OCI-LY1 (cell line): ENCODE measurements at regions not wholly inside any gene's neighbourhood (a gene's known extent, or its start where the extent isn't known, plus 50 kb on each side); places are given as distances from the start of the nearest gene placed in this dataset.

ENCODE experiments used
- H2AFZ ChIP-seq: fragments of 200-600 bp; sonication (generic), shearing (Covaris generic); 2 replicates; pipeline ENCODE4 v1.6.0; 2014; ENCODE audit warnings: antibody characterized with exemption, mild to moderate bottlenecking, low read length
- H3F3A ChIP-seq: fragments of 200-600 bp; sonication (generic), shearing (Covaris generic); 2 replicates; pipeline ENCODE4 v1.6.0; 2014; ENCODE audit warnings: mild to moderate bottlenecking, antibody characterized with exemption, low read length, moderate library complexity; ENCODE audit not compliant: insufficient read depth
- H3K27ac ChIP-seq: fragments of 200-600 bp; sonication (generic); 2 replicates; pipeline ENCODE4 v1.5.1; 2014; ENCODE audit warnings: low read length, mixed run types, mild to moderate bottlenecking, low read depth; ENCODE audit not compliant: poor library complexity, severe bottlenecking
- H3K27me3 ChIP-seq: fragments of 200-600 bp; sonication (generic); 2 replicates; pipeline ENCODE4 v1.6.0; 2014; ENCODE audit warnings: antibody characterized with exemption, mild to moderate bottlenecking, low read length, moderate library complexity; ENCODE audit not compliant: insufficient read depth
- H3K36me3 ChIP-seq: fragments of 200-600 bp; sonication (generic); 2 replicates; pipeline ENCODE4 v1.6.1; 2014; ENCODE audit warnings: mild to moderate bottlenecking, antibody characterized with exemption, low read length, moderate library complexity, mixed read lengths; ENCODE audit not compliant: insufficient read depth
- H3K4me1 ChIP-seq: fragments of 200-600 bp; sonication (generic); 2 replicates; pipeline ENCODE4 v1.5.1; 2014; ENCODE audit warnings: mild to moderate bottlenecking, low read length, moderate library complexity; ENCODE audit not compliant: insufficient read depth, severe bottlenecking
- H3K4me2 ChIP-seq: fragments of 200-600 bp; sonication (generic), shearing (Covaris generic); 2 replicates; pipeline ENCODE4 v1.6.1; 2014; ENCODE audit warnings: low read length
- H3K4me3 ChIP-seq: fragments of 200-600 bp; sonication (generic); 2 replicates; pipeline ENCODE4 v1.5.1; 2014; ENCODE audit warnings: low read length, low read depth, mild to moderate bottlenecking, mixed read lengths; ENCODE audit not compliant: poor library complexity, severe bottlenecking
- H3K79me2 ChIP-seq: fragments of 200-600 bp; shearing (Covaris generic); 2 replicates; pipeline ENCODE4 v1.6.1; 2016; ENCODE audit warnings: mixed run types, low read length, mixed read lengths; ENCODE audit not compliant: insufficient read depth
- H3K9ac ChIP-seq: fragments of 200-600 bp; sonication (generic), shearing (Covaris generic); 2 replicates; pipeline ENCODE4 v1.6.1; 2014; ENCODE audit warnings: mild to moderate bottlenecking, low read length, mixed read lengths
- H3K9me2 ChIP-seq: fragments of 200-600 bp; sonication (generic), shearing (Covaris generic); 2 replicates; pipeline ENCODE4 v1.6.1; 2014; ENCODE audit warnings: low read depth, mild to moderate bottlenecking, low read length, mixed read lengths
- H3K9me3 ChIP-seq: fragments of 200-600 bp; shearing (Covaris generic); 2 replicates; pipeline ENCODE4 v1.6.1; 2014; ENCODE audit warnings: low read length, mixed read lengths
- H4K20me1 ChIP-seq: fragments of 200-600 bp; sonication (generic), shearing (Covaris generic); 2 replicates; pipeline ENCODE4 v1.6.0; 2016; ENCODE audit warnings: mild to moderate bottlenecking, low read length; ENCODE audit not compliant: insufficient read depth
- CTCF ChIP-seq: fragments of 200-600 bp; sonication (generic), shearing (Covaris generic); IDR thresholded peaks from 2 replicates; pipeline ENCODE4 v1.5.1; 2017; ENCODE audit warnings: mild to moderate bottlenecking, antibody characterized with exemption, low read length, moderate library complexity, mixed read lengths
- EZH2 ChIP-seq: fragments of 200-600 bp; sonication (generic), shearing (Covaris generic); IDR thresholded peaks from 2 replicates; pipeline ENCODE4 v1.8.0; 2017; ENCODE audit warnings: borderline replicate concordance, mixed run types, mild to moderate bottlenecking, antibody characterized with exemption, low read length, moderate library complexity, mixed read lengths

GRCh38 chr4:77431546-77431945 lies 174.1 kb upstream of the CXCL13 start:
- TF ChIP-seq CTCF (no peak), EZH2 (no peak)
- Histone ChIP-seq H3K9me3 (no peaks in the 10 kb centered on the region), H3K79me2 (no peaks in the 10 kb centered on the region), H4K20me1 (no peaks in the 10 kb centered on the region), H3K27me3 (no peaks in the 10 kb centered on the region; the same call in 1 of the 2 replicates), H3K4me2 (no peak overlapping the region), H3K4me3 (no peak overlapping the region), H3F3A (no peaks in the 10 kb centered on the region), H3K9me2 (no peaks in the 10 kb centered on the region), H3K9ac (no peak overlapping the region), H3K36me3 (no peaks in the 10 kb centered on the region), H3K27ac (no peak overlapping the region), H3K4me1 (no peaks in the 10 kb centered on the region), H2AFZ (no peak overlapping the region)

GRCh38 chr4:77432717-77433417 lies 172.8 kb upstream of the CXCL13 start:
- H3K27ac ChIP-seq = no peak overlapping the region
- H3K4me1 ChIP-seq = no peaks in the 10 kb centered on the region
- H2AFZ ChIP-seq = no peak overlapping the region
- no peaks in the 10 kb centered on the region for H3K9me2 ChIP-seq
- H3K9me3 ChIP-seq = no peaks in the 10 kb centered on the region
- H4K20me1 ChIP-seq = no peaks in the 10 kb centered on the region
- no peaks in the 10 kb centered on the region for H3F3A ChIP-seq
- no peak overlapping the region for H3K9ac ChIP-seq
- H3K4me2 ChIP-seq = no peak overlapping the region
- no peaks in the 10 kb centered on the region for H3K36me3 ChIP-seq
- H3K4me3 ChIP-seq = no peak overlapping the region
- no peaks in the 10 kb centered on the region; the same call in 1 of the 2 replicates for H3K27me3 ChIP-seq
- TF ChIP-seq EZH2 (no peak), CTCF (peak; percentile 48)
- no peaks in the 10 kb centered on the region for H3K79me2 ChIP-seq

DNA sequence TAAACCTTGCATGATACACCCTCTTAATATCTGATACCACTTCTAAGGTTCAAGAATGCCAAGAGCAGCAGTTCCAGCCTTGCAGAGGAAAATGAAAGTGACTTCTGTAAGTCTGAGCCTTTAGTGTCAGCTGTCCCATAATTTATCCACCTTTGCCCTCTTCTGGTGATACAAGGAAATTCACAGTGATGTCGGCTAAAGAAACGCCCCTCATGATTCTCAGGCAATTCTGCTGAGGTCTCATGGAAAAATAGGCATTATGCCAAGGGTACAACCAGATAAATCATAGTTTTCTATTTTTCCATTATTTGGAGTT lies 172.2 kb upstream of the CXCL13 start:
- Histone ChIP-seq H3K27me3 (no peaks in the 10 kb centered on the region; the same call in 1 of the 2 replicates), H3K79me2 (no peaks in the 10 kb centered on the region), H3K9me3 (no peaks in the 10 kb centered on the region), H2AFZ (no peak overlapping the region), H4K20me1 (no peaks in the 10 kb centered on the region), H3K4me1 (no peaks in the 10 kb centered on the region), H3K27ac (no peak overlapping the region), H3K36me3 (no peaks in the 10 kb centered on the region), H3K9me2 (no peaks in the 10 kb centered on the region), H3F3A (no peaks in the 10 kb centered on the region), H3K9ac (no peak overlapping the region), H3K4me3 (no peak overlapping the region), H3K4me2 (no peak overlapping the region)
- TF ChIP-seq CTCF = peak; percentile 48
- no peak for TF ChIP-seq EZH2
